ENCODE measurements at regions not wholly inside any gene's neighbourhood (a gene's known extent, or its start where the extent isn't known, plus 50 kb on each side); places are given as distances from the start of the nearest gene placed in this dataset.

DNA sequence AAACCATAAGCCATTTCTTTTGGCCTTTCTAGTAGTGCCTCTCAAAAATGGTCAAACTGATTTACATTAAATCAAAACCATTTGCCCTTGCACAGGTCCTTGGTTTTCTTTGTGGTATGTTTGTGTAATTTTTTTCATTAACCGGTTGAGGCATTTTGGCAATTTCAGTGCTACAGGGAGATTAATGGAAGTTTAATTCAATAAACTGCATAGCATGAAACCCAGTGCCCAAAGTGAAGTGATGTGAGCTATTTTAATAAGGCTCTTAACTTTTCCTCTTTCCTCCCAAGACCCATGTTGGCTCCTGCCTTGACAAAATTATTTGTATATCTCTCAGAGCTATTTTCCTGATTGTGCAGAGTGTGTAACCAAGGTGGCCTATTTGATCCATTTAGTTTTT is 326.2 kb upstream of the SEMA6A start:
- 81 to 88% (median 88%) methylated on average over 1 of the region's 1 CpG for WGBS, 5 donors
- H3K27me3 ChIP-seq (replicated peaks in 1 of 7), result no peaks in the 10 kb centered on the region
- no peak overlapping the region for H3K4me3 ChIP-seq
- no peak overlapping the region for H3K27ac ChIP-seq
- intact Hi-C loops (cut with DNase I; ENCODE audit: low total_unique reads), result no loop called here
- H3K36me3 ChIP-seq, result no peaks in the 10 kb centered on the region
- no peak for TF ChIP-seq POLR2A (IDR thresholded peaks at IDR 0.05)
- TF ChIP-seq, protein P1, sequence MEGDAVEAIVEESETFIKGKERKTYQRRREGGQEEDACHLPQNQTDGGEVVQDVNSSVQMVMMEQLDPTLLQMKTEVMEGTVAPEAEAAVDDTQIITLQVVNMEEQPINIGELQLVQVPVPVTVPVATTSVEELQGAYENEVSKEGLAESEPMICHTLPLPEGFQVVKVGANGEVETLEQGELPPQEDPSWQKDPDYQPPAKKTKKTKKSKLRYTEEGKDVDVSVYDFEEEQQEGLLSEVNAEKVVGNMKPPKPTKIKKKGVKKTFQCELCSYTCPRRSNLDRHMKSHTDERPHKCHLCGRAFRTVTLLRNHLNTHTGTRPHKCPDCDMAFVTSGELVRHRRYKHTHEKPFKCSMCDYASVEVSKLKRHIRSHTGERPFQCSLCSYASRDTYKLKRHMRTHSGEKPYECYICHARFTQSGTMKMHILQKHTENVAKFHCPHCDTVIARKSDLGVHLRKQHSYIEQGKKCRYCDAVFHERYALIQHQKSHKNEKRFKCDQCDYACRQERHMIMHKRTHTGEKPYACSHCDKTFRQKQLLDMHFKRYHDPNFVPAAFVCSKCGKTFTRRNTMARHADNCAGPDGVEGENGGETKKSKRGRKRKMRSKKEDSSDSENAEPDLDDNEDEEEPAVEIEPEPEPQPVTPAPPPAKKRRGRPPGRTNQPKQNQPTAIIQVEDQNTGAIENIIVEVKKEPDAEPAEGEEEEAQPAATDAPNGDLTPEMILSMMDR (IDR thresholded peaks at IDR 0.05 in 8 of 11, conservative IDR thresholded peaks at IDR 0.05 in 3 of 11), result no peak
- TF ChIP-seq POLR2AphosphoS5 (IDR thresholded peaks at IDR 0.05), result no peak
- no peaks in the 10 kb centered on the region for H3K4me1 ChIP-seq
- H3K9me3 ChIP-seq, result no peaks in the 10 kb centered on the region
- no peak for DNase-seq

DNA sequence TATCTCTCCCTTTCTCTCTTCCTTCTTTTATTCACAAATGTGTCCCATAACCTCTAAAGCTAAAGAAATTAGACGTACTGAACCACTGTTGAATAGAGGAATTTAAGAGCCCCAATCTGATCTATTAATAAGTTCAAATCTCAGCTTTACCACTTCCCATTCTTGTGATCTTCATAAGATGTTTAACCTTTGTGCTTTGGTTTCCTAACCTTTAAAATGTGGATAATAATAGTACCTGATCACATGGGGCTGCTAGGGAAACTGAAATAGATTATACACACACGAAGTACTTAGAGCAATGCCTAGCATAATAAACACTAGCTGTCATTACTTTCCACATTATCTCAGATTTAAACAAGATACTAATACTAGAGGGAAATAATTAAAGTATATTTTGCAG is 324.3 kb upstream of the SEMA6A start:
- Histone ChIP-seq H3K27me3 (replicated peaks in 1 of 7) (no peaks in the 10 kb centered on the region), H3K4me1 (no peaks in the 10 kb centered on the region), H3K36me3 (no peaks in the 10 kb centered on the region), H3K9me3 (no peaks in the 10 kb centered on the region), H3K4me3 (no peak overlapping the region), H3K27ac (no peak overlapping the region)
- intact Hi-C loops (cut with DNase I; ENCODE audit: low total_unique reads), result no loop called here
- no peak for TF ChIP-seq POLR2AphosphoS5 (IDR thresholded peaks at IDR 0.05)
- no peak for TF ChIP-seq POLR2A (IDR thresholded peaks at IDR 0.05)
- TF ChIP-seq, protein P1 (IDR thresholded peaks at IDR 0.05 in 8 of 11, conservative IDR thresholded peaks at IDR 0.05 in 3 of 11), result no peak
- no peak for DNase-seq
- WGBS, 5 donors, result 33 to 70% (median 50%) methylated on average over 2 of the region's 2 CpGs

DNA sequence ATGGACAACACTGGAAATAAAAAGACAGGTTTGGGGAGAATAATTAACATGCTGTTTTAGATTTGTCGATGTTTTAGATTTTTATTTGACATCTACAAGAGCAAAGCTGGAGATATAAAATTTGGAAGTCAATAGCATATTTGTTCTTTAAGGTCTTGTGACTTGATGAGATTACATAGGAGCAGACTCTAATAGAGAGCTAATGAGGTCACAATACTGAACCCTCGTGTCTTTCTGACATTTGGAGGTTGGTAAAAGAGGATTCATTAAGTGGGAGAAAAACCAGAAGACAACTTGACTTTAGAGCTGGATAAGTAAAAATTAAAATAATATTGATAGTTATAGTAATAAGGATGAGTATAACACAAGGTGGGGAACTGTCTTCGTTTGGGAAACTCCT is 322.7 kb upstream of the SEMA6A start:
- Histone ChIP-seq H3K27me3 (replicated peaks in 1 of 7) (no peaks in the 10 kb centered on the region), H3K27ac (no peak overlapping the region), H3K36me3 (no peaks in the 10 kb centered on the region), H3K4me1 (no peaks in the 10 kb centered on the region), H3K4me3 (no peak overlapping the region), H3K9me3 (no peaks in the 10 kb centered on the region)
- 80 to 87% (median 81%) methylated on average over 3 of the region's 3 CpGs for WGBS, 5 donors
- TF ChIP-seq POLR2A (IDR thresholded peaks at IDR 0.05) (no peak), POLR2AphosphoS5 (IDR thresholded peaks at IDR 0.05) (no peak)
- TF ChIP-seq, protein P1 (IDR thresholded peaks at IDR 0.05 in 8 of 11, conservative IDR thresholded peaks at IDR 0.05 in 3 of 11), result no peak
- DNase-seq, result no peak
- intact Hi-C loops (cut with DNase I; ENCODE audit: low total_unique reads), result no loop called here

DNA sequence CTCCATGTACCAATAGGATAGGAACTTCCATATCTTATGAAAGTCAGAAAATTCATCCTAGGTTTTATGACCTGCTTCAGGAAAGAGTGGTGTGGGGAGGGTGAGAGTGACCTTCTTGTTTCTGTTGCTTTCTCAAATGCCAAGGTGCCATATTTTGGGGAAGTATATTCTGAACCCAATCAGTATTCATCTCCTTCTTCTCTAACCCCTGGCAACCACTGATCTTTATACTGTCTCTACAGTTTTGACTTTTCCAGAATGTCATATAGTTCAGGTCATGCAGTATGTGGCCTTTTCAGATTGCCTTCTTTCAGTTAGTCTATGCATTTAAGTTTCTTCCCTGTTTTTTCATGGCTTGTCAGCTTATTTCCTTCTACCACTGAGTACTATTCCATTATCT is 321.4 kb upstream of the SEMA6A start:
- Histone ChIP-seq H3K27me3 (replicated peaks in 1 of 7) (no peaks in the 10 kb centered on the region), H3K4me3 (no peak overlapping the region), H3K4me1 (no peaks in the 10 kb centered on the region), H3K27ac (no peak overlapping the region), H3K9me3 (no peaks in the 10 kb centered on the region), H3K36me3 (no peaks in the 10 kb centered on the region)
- DNase-seq, result no peak
- TF ChIP-seq POLR2A (IDR thresholded peaks at IDR 0.05) (no peak), POLR2AphosphoS5 (IDR thresholded peaks at IDR 0.05) (no peak)
- TF ChIP-seq, protein P1 (IDR thresholded peaks at IDR 0.05 in 8 of 11, conservative IDR thresholded peaks at IDR 0.05 in 3 of 11), result no peak
- intact Hi-C loops (cut with DNase I; ENCODE audit: low total_unique reads), result no loop called here

All from spleen (tissue), 11 donors.